NCI-H2196 treated with DMSO at 0.1 percent for 48 hours (cell line): ENCODE measurements at regions not wholly inside any gene's neighbourhood (a gene's known extent, or its start where the extent isn't known, plus 50 kb on each side); places are given as distances from the start of the nearest gene placed in this dataset.
"Not testable (repeated sequence)": the region's sequence is repeated elsewhere in the genome, so short reads cannot be mapped to it uniquely, and the experiment has no call there.

Source experiments
- DNase-seq: peaks from one replicate; lab custom pipeline; 2025; ENCODE audit not compliant: unreplicated experiment; lab: John Stamatoyannopoulos, UW

DNA sequence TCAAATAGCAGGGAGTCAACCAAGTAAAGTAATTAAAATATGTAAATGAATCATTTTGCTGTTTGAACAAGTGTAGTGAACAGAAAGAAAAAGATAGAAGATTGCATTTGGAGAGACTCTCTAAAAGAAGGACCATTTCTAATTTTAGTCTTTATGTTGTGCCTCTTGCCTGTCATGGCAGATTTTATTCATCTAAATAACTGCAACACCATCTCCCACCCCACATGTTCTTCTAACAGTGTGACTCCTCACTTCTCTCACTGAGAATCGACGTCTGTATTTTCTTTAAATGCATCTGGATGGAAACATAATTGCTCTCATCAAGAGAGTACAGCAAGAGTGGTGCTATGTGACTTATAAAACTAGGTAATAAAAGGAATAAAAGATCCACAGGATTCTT is 439.9 kb upstream of the GBE1 start:
- no peak for DNase-seq

DNA sequence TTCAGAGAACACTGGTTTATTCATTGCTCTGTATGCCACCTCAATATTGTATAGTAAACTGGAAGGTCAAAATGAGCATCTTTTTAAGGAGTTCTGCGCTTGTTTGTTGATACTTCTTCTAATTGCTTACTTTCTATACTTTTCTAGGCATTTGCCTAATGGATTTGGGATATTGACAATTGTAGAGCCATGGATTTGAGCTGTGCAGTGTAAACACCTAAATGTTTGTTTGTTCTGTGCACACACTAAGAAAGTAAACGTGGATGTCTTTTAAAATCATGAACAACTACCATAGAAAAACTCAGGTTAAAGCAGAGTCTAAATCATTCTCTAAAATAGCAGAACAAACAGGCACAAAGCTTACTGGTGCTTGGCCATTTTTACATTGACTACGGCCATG is 436.6 kb upstream of the GBE1 start:
- no peak for DNase-seq

DNA sequence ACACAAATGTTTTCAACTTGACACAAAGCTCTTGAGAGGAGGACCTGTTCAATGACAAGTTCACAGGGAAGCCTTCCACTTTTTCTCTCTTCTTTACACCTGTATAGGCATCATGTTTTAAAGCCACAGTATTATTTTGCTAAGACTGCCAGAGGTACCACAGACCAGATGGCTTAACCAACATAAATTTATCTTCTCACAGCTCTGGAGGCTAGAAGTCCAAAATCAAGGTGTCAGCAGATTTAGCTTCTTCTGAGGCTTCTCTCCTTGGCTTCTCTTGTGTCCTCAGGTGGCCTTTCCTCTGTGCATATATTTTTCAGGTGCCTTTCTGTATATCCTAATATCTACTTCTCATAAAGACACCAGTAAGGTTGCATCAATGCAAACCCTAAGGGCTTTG is 435.2 kb upstream of the GBE1 start:
- DNase-seq = no peak

DNA sequence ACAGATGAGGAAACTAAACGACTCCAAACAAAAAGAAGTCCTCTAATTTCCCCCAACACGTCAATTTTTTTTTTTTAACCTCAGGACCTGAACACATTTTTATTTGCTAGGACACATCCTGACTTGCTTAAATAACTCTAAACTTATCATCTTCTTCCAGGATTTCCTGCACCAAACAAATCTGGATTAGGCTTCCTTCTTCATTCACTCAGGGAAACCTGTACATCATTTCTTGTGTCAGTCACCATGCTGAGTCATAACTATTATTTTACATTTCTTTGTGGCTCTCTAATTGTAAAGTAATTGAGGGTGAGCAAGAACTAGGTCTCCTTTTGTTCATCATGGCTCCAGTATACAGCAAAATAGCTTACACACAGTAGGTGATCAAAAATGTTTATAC is 433.4 kb upstream of the GBE1 start:
- no peak for DNase-seq

DNA sequence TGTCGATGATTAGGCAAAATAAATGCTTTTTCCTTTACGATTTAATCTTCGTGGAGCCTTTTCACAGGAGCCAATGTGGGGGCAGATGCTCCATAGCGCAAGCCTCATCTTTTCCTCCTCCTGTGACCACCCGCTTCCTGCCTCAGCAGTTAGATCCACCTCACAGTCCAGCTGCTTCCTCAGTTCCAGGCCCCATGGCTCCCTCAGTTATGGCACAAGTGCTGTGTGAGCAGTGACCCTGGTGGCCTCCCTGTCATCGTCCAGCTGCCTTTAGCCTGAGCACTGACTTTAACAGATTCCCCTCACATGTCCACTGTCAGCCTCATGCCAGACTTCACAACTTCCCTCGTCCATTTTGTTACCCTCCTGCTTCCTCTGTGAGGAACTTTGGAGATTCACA is 424.6 kb upstream of the GBE1 start:
- no peak for DNase-seq

DNA sequence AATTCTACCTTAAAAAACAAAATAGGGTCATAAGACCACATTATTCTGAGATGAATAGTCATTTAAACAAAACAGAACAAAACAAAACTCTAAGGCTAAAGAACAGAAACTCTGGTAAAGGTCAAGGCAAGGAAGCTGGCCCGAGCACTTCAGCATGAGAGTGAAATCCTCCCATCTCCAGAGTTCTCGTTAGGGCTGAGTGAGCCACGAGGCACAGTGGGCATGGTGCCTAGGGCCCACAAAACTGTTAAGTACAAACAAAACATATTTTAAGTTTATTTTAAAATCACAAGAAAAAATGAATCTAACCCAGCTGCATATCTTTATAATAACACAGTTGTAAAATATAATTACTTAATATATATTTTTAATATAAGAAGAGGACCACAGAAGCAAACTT is 417.8 kb upstream of the GBE1 start:
- no peak for DNase-seq

DNA sequence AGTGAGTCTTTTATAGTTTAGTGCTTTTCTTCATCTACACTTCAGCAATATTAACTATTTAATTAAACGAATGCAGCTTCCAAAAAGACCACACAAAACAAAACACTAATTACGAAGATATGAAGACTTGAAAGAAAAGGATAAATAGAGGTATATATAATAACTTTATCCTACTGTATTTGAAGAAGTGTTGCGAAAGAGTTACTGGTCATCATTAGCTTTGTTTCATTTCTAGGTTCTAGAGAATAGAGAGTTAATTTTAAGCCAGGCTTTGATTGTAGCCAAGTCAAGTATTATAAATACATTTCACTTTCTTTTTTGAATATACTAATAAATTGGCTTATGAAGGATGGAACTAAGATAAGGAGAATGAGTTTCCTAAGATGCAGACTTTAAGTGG is 416.8 kb upstream of the GBE1 start:
- no peak for DNase-seq

DNA sequence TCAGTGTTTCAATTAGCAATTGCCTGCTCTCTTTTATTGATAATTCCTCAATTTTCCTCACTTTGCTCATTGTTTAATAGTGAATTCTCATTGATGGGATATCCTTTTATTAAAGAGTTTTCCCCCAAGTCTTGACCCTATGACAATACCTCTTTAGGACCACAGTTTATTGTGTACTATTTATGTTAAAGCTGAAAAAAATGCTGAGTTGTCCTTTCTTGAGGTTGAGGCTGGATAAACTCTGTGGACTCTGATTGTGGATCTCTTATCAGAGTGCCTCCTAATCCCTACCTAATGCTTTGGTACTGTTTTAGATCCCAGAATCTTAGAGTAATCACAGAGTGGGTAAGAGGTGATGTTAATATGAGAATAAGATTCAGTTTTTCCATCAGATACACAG is 416.3 kb upstream of the GBE1 start:
- DNase-seq = no peak

DNA sequence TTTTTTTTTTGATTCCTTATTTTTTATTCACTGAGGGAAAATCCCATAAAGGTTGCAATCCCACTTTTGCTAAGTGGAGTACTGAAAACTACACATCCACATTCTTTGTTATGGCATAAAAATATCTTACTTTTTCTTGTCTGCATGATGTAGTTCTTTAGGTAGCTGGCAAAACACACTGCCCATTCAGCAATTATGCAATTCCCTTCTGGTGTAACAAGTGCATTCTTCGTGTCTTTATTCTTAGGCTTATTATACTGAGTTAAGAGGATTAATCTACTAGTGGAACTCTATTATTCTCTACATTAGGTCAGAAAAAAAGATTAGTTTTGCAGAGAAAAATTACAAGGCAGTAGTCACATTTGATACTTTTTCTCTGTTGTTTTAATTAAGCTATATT is 403.8 kb upstream of the GBE1 start:
- DNase-seq = no peak

DNA sequence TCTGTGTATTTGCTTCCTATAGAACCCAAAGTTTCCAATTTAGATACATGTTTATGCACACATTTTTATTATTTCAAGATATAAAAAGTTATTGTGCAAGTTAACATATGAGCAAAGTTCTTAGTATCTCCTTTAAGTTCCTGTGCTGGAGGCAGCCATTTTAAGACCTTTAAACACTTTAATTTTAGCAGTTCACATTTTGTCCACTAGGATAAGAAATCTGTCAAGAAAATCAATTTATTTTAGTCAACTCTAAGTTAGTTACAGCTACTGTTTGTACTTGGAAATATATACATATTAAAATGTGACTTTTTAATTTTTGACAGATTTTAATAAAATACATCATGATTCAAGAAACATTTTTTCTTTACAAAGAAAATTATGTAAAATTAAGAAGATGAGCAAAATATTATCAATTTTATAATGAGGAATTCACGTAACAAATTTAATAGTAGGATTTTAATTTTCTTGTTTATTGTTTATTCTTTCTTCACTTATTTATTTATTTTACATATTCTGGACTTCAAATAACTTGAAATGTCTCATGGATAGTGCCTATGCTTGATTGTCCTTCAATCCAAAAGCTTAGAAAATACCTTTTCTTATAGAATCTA is 402.6 kb upstream of the GBE1 start:
- no peak for DNase-seq

DNA sequence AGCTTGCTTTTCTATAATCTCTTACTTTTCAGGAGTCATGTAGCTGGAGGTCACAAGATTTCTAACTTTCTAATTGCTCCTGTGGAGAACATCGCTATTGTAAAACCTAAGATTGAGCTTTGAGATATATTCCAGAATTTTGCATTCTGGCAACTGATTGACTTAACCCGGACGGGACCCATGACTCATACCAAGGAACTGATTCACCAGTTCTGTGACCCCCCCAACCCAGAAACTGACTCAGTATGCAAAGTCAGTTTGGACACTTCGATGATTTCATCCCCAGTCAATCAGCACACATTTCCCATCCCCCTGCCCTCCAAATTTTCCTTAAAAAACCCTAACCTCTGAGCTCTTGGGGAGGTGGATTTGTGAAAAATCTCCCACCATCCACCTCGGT is 396.5 kb upstream of the GBE1 start:
- DNase-seq = no peak

DNA sequence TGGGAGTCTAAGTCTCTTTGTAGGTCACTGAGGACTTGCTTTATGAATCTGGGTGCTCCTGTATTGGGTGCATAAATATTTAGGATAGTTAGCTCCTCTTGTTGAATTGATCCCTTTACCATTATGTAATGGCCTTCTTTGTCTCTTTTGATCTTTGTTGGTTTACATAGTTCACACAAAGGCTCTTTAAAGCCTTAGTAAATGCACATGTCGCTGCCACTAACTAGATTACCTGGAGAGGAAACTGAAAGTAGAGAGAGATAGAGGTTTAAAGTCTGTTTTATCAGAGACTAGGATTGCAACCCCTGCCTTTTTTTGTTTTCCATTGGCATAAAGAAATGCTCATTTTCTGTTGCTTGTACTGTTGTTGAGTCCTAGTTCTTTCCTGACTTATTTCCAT is 392.4 kb upstream of the GBE1 start:
- DNase-seq = not testable (repeated sequence)

DNA sequence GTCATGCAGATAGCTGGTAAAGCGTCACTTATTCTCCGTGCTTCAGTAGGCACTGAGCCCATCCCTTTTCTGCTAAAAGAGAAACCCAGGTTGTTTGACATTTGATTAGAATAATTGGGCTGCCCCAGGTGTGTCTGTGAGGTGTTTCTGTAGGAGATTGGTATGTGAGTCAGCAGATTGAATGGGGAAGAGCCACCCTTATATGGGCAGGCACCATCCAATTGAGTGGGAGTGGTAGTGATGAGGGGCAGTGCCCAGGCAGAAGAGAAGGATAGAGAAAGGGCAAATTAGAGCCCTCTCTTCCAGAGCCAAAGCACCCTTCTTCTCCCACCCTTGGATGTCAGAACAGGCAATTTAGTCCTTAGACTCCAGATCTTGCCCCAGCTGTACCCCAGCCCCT is 384.3 kb upstream of the GBE1 start:
- no peak for DNase-seq

DNA sequence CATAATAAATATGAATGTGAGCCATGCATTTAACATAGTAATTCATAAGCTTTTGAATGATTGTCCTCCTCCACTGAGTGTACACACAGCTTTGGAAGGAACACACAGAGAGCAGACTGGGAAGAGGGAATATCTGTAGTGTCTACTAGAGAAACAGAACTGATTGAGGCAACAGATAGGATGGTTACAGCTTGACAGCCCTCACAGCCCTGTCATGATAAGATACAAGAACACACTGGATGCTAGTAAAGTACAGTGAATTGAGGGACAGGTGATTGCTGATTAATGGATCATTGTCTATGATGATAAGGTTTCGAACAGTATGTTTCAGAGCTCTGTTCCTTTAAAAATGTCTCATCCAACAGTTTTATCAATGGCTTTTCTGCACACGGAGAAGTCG is 383.4 kb upstream of the GBE1 start:
- no peak for DNase-seq

DNA sequence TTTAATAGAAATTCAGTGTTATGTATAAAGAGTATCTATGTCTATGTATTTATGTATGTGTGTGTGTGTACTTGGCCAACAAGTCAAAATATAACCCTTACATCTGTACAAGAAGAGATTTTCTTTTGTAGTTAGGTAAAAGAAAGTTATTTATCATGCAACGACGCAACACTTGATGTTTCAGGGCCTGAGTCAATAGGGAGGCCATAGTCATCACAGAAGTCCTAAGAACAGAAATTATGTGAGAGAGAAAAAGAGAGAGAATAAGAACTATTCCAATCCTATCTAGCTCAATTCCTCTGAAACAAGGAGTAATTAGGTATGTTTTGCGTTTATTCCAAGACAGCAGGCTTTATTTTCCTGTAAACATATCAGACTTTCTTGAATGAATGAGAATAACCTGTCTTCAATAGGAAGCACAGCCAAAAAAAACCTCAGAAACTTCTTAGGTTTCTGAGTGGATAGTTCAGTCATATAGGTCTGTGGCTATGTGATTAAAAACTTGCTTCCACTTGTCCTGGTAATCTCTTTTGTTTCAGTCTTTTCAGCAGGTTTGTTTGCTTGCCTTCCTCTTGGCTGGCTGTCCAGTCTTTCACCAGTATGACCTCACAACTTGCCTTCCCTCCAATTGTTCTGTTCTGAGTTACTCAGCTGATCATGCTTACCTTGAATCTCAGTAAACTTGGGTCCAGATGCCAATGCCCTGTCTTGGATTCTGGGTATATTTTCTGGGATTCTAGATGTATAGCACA is 382.4 kb upstream of the GBE1 start:
- DNase-seq = no peak

DNA sequence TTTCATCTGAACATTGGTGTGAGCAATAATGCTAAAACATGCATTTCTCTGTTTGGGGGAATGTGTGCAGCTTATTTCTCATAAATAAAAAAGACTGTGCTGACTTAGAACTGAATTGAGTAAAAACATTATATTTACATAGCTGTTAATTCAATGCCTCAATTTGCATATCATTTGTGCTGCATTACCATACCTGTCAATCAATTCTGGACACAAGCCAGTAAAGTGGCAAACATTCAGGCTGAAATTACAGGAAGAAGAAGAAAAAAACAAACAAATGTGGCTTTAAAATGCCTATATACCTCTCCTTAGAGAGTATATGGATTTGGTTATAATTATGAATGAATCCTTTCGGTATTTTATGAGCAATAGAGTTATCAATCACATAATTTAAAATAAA is 380.1 kb upstream of the GBE1 start:
- no peak for DNase-seq

DNA sequence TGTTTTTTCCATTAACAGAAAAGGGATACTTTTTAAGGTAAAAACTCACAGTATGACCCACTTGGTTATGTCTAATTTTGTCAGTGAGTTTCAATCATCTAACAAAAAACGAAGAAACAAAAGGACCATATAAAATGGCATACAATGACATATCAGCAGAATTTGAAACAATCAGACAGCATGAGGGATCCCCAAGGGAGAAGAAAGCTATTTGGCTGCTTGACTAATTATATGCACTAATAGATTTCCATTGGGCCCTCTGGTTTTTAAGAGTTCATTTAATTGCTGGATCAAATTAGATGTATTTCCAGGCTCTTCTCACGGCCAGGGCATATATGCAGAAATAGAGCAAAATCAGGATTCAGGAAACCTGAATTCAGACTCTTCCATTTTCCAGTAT is 376.4 kb upstream of the GBE1 start:
- no peak for DNase-seq

DNA sequence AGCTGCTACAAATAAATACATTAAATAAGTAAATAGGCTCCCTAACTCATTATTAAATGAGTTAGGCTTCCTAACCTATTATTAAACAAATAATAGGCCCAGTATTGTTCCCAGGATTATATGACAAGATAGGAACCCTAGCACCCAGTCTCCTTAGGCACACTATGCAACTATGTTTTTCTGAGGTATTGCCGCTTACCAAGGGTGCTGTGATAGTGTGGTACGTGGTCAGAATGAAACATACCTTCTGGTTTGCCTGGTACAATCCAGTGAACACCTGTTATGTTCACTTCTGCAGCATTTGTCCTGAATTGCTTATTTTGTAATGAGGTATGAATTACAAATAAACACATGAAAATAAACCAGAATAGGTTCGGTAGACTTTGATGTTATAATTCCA is 375.6 kb upstream of the GBE1 start:
- no peak for DNase-seq

DNA sequence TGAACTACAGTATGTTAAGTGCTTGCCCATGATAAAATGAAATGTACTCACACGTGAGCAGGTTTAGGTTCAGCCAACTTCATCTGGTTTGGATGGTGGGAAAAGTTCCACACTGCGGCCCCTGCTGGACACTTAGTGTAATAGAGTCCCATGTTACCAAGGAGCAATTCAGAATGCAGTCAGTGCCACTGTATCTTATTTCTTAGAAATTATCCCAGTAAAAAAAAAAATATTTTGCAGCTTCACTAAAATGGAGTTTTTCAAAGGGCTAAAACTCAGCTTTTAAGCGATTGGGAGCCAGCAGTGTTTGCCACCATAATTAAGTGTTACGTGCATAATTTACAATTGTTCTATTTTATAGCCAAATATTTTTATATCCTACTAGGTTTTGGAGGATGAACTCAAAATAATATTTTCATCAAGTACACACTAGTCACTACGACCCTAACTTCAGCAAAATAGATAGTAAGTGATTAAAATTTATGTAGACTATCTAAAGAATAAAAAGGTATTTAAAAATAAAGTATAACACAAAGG is 371.7 kb upstream of the GBE1 start:
- no peak for DNase-seq

DNA sequence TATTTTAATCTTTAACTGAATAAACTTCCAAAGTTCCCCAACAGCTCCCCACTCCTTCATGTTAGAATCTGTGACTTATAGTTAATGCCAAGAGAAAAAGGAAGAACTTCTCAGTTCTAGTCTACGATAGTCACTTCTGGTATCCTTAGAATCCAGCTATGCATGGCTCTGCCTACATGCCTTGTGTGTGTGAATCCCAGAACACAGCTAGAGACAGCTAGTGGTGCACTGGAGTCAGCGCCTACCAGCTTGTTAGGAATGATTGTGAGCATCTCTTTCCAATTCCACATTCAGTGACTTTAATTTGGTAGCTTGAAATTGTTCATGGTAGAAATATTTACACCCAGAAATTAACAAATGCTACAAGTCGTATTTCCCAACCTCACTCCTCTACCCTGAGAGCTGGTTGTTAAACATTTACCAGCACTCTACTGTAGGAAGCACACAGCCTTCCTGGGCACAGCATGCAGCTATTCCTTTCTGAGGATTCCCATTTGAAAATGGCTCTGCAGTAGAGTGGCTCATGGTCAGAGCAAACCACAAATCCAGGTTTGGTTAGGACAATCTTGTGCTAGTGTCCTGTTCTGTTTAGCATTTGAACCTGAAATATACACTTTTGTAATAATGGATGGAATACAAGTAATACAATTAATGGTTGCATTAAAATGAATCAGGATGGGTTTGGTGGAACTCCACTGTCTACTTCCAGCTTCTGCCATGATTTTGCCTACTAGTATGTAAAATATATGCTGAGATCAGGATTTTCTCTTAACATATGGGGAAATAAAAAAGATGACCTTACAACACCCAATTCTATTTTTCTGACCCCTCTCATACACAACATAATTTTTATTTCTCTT is 371.0 kb upstream of the GBE1 start:
- DNase-seq = no peak

DNA sequence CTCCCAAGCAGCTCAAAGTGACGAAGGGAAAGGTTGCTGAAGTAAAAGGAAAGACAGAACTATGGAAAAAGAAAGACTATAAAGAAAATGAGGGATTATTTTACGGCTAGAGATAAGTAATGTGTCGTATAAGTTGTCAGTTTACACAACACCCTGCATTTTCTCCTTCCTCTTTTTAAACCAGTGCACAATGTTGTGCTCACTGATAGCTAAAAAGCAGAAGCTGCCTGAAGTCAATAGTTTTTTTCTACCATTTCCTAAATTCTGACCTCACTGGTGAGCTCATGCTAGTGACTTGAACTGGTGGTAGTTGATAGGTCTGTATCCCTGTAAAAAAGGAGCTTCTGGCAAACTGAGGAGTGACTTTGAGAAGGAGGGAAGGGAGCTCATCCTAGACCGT is 368.6 kb upstream of the GBE1 start:
- no peak for DNase-seq

DNA sequence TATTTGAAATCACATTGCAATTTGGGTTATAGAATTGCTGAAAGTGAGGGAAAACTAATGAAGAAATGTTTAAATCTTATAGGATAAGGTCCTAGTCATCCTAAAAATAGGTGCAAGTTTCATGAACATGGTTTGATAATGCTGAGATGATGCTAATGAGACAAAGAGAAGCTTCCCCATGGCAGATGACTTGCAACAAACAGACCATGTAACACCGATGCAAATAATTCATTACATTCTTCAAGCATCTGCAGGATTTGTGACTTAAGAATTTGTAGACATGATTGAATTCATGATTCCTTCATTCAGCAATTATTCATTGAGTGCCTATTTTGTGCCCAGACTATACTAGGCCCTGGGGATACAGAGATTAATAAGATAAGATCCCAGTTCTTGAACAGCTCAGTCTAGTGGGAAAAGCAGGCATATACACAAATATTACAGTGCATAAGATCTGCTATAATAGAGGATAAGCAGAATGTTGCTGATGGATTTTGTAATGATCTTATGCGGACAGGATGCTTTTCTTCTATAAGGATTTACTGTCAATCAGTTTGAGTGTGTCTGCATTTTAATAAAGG is 367.9 kb upstream of the GBE1 start:
- DNase-seq = no peak
